Fibroblast of peridontal ligament (primary cell): ENCODE measurements at regions not wholly inside any gene's neighbourhood (a gene's known extent, or its start where the extent isn't known, plus 50 kb on each side); places are given as distances from the start of the nearest gene placed in this dataset.
"Not testable (repeated sequence)": the region's sequence is repeated elsewhere in the genome, so short reads cannot be mapped to it uniquely, and the experiment has no call there.

Source experiments
- DNase-seq: peaks from one replicate; pipeline ENCODE4 v3.0.0-alpha.2; 2010; ENCODE audit errors: extremely low read depth

DNA sequence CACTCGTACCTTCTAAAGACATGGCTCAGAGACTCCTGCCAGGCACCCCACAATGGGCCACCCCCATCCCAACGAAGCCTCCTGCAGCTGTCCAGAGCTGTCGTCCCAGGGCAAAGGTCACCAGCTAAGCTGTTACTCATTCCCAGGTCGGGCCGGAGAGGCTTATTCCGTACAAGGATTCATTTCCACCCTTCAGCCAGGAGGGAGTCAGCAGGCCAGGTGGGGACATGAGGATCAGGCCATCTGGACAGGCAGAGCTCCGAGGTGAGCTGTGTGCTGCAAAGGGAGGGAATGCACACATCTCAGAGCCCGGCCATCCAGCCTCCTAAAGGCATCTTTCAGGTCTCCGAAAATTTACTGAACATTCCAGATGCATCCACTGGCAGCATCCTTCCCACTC is 63.9 kb upstream of the NANOS1 start:
- no peak for DNase-seq

DNA sequence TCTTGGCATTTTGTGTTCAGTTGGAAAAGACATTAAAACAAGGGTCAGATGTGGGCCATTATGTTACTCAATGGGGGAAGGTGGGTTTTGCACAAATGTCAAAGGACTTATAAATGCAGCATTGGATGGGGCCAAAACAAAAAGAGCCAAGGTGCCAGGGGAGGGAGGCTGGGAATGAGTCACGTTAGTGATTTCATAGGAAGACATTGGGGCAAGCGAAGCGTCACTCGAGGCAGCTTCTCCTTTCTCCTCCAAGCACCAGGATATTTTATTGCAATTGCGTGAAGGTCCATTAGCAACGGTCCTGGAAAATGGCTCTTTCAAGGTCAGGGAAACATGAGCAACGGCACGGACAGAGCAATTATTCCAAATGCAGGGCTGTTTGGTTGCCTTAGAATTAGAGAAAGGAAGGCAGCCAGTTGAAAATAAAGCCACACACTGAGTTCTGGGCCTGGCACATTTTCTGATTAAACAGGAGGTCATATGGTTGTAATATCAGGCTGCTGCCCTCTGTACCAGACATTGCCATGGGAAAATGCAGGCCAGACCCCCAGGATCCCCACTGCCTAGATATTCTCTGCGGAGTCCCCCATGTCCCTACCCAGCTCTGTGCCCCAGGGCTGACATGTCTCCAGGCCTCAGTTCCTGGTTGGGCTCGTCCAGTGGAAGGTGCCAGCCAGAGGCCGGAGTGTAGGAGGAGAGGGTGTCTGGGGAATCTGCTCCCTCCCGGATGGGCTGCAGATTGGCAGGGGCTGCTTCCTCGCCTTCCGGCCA is 63.3 kb upstream of the NANOS1 start:
- no peak for DNase-seq

DNA sequence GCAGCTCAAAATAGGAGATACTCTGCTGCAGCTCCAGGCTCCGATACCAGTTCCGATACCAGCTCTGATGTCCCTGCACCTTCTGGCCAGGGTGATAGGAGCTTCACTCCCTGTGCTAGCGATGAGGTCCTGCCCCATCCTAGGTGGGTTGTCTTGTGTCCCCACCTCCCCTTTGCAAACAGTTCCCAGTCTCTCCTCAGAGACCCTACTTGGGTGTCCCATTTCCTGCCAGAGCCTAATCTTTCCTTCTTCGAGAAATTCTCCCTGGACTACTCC is 62.7 kb upstream of the NANOS1 start:
- no peak for DNase-seq

DNA sequence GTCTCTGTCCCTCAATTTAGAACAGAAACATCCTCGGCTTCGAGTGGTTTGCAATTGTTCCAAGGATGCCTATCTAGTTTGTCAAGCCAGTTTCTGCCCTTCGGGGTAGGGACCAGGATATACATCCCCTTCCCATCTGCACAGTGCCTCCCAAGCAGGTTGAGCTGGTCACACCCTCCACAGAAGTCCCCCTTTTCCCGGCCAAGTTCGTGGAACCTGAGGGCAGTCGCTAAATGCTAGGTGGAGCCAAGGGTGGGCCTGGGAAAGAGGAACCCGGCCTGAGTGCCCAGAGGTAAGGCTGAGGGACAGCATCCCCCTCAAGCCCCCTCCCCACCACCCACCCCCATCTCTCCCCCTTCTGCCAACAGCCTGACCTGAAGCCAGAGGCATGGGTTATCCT is 62.4 kb upstream of the NANOS1 start:
- no peak for DNase-seq

DNA sequence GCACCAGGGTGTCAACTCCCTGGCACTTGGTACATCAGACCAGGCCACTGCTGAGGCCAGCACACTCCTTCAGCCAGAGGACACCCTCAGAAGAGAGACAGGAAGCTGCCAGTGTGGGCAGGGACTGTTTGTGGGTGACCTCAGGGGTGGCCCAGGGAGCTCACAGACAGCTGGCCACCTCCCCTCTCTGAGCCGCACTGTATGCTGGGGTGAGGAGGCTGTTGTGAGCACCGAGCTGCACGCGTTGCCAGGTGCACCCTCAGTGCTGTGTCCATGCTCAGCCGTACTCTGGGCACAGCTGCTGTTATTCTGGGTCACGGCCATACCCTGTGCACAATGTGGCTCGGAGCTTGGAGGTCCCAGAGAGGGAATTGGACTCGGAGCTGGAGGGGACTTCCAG is 61.5 kb upstream of the NANOS1 start:
- no peak for DNase-seq

DNA sequence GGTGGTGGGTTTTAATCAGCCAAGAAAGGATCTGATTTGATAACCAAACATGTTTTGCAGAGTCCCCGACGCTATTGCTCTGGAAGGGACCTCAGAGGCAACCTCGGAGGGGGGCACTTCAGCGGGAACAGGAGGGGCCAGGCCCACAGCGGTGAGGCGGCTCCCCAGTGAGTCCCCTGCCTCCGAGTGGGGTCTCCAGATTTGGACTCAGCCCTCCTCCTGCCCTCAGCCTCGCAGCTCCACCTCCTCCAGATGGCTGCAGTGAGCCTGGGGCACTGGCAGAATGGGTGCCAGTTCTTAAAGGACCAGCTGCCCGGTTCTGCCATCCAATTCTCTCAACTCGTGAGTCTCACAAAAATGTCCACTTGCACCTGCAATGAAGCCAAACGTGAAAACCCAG is 61.0 kb upstream of the NANOS1 start:
- no peak for DNase-seq

DNA sequence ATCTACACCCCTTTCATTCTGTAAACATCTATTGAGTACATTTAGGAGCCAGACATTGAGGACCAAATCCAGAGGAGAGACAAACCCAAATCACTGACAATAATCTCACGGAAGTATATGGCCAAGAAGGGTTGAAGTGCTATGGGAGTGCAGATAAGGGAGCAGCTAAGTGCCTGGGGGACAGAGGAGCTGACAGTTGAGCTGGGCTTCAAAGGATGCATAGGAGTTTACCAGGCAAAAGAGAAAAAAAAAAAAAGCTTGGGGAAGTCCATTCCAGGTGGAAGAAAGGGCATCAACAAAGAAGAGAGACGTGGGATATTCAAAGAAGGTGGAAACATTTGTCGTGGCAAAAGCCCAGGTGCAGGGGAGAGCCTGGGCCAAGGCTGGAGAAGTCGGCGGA is 60.5 kb upstream of the NANOS1 start:
- no peak for DNase-seq

DNA sequence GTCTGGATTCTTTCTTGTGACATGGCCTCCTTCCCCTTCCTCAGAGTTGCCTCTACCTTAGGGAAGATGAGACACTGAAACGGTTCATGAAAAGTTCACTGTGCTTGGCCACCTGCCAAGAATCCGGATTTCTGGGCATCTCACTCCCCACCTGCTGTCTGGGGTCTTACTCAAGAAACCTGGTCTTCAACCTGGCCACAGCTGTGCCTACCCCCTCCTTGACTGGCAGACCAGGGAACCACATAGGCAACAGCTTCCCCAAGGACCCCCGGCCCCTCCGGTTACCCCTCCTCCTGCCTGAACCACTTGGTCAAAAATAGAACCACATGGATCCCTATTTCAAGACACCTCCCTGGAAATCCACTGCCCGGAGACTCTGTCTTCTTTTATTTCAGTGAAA is 58.7 kb upstream of the NANOS1 start:
- no peak for DNase-seq

DNA sequence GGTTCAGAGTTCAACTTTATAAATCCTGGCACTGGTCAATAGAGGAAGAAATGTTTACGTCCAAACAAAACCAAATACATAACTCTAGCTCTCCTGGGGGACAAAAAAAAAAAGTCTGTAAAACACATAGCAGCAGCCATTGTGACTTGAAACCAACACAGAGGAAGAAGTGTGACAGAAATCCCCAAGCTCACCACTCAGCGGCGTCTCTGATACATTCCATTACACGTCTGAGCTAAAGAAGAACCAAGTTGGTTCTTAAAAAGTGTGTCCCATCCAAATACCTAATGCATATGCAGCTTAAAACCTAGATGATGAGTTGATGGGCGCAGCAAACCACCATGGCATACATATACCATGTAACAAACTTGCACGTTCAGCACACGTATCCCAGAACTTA is 58.3 kb upstream of the NANOS1 start:
- DNase-seq, result no peak

DNA sequence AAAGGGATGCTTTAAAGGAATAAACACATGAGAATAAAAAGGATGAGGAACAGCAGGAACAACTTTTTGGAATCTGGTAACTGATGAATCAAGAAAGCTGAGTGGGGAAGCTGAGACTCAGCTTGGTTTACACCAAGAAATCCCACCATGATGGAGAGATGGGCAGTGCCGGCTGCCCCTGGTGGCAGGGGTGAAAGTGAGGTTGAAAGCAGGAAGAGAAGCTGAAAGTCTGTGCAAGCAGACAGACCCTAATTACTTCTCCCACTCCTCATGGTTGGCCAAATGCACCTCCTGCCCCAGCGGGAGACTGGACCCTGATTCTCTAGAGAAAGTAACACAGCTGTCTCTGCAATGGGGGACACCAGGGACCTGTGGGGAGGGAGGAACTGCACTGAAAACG is 57.6 kb upstream of the NANOS1 start:
- DNase-seq, result no peak

DNA sequence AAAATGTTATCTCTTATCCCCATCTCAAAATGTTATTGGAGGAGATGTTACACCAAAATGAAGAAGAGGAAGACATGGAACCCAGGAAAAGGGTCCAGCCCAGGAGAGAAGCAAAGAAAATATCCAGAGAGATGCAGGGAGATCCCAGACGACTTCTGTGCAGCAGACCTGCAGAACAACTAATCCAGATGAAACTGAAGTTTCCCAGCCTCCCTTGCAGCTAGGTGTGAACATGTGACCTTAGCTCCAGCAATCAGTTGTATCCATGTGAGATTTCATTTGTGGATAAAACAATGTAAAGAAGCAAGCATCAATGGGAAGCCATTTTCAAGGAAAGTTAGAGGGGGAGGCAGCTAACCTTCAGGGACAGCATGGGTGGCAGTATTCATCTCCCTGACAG is 55.8 kb upstream of the NANOS1 start:
- no peak for DNase-seq

DNA sequence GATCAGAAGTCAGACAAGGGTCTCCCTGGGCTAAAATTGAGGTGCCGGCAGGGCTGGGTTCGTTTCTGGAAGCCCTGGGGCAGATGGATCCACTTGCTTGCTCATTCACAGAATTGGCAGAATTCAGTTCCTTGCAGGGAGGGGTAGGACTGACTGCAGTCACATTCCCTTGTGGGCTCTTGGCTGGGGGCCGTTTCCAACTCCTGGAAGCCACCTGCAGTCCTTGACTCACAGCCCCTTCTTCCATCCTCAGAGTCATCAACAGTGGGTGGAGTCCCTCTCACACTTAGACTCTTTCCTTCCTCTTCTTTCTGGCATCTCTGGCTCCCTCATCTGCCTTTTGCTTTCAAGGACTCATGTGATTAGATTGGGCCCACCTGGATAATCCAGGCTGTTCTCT is 54.6 kb upstream of the NANOS1 start:
- DNase-seq, result no peak

DNA sequence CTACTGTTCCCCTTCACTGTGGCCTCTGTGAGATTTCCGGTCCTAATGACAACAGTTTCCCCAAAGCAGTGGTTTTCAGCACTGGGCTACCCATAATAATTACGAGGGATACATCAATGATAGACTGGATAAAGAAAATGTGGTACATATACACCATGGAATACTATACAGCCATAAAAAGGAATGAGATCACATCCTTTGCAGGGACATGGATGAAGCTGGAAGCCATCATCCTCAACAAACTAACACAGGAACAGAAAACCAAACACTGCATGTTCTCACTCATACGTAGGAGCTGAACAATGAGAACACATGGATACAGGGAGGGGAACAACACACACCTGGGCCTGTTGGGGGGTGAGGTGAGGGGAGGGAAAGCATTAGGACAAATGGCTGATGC is 53.3 kb upstream of the NANOS1 start:
- not testable (repeated sequence) for DNase-seq

DNA sequence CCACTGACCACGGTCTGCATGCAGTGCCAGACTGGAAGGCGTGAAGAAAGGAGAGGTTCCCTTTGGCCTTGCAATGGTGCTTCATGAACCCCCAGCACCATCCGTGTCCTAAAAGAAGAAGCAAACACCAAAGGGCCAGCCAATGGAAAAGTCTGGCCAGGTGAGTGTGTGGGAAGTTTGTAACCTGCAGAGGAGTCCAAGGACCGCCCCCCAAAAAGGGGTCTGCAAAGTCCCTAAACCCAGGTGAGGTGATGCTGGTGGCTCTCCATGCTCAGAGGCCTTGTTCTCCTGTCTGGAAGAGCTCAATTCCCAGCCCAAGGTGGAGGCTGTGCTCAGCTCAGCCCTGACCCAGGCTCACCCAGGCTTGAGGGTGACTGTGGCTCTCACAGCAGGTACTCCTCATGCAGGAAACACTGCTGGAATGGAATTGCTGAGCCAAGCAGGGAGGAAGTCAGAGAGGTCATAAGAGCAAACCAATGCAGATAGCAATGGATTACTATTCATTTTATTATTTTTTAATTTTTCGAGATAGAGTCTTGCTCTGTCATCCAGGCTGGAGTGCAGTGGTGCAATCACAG is 52.4 kb upstream of the NANOS1 start:
- no peak for DNase-seq

DNA sequence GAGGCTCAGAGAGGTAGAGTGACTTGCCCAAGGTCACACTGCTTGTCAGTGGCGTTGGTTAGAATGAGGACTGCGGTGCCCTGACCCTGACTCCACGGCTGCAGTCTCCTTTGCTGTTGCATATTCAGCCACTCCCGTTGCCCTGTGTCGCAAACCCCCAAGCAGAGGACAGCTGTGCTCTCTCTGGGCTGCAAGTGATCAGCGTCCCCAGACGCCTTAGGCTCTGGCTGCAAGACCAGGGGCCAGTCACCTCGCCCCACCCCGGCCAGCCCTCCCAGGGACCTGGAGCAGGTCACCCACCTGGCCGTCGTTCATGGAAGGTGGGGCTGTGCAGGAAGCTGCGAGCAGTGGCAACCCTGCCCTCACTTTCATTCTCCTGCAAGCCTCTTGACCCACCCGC is 51.7 kb upstream of the NANOS1 start:
- no peak for DNase-seq

DNA sequence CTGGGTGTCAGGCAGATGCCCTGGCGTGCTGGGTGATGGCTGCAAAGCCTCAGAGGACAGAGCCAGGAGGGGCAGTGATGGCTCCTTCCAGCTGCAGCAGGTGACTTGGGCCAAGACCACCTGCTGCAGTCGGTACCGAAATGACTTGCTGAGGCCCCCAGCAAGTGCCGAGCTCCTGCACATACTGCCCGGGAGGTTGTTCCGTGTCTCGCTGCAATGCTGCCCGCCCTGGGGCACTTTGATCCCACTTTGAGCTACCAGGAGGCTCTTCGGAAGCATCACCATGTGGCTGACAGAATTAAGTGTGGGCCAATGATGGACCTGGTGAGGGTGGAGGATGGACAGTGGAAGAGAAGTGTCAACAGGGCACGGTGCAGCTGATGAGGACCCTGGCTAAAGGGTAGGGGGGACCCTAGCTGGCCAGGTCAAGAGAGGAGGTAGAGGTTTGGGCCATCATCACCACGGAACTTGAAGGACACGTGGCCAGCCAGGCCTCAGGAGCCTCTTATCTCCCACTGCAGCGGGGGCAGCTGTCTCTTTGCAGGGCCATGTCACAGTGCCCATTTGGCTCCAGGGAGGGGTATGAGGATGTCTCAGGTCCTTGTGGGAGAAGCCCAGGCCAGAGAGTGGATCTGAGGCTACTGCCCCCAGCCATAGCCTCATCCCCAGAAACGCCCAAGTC is 51.1 kb upstream of the NANOS1 start:
- DNase-seq, result no peak

DNA sequence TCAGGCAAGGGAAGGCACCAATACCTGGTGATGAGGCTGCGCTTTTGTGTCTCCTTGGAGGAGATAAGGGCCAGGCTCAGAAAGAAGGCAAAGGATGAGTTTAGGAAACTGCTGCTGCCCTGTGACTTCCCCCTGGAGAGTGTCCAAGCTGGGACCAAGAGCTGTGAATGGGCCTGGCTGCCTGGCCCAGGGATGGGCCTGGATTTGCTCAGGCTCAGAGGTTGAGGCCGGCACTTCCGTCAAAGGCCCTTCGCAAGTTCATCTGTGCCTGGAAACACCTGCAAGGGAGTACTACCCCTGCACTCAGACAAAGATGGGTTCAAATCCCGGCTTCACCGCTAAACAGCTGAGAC is 50.5 kb upstream of the NANOS1 start:
- DNase-seq, result no peak

DNA sequence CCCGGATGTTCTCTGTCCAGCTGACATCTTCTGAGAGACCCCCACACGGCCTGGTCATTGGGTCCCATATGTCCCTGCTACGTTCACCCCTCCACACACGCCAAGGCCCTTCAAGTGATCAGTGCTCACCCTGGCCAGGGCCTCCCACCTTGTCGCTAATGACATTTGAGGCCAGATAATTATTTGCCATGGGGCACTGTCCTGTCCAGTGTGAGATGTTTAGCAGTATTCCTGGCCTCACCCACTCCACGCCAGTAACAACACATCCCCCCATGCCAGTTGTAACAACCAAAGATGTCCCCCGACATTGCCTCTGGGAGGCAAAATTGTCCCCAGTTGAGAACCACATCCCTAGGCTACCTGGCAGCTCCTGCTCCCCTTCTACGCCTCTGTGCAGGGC is 49.9 kb upstream of the NANOS1 start:
- DNase-seq, result no peak
